Muscle of arm (tissue), 1 donor: ENCODE measurements at regions not wholly inside any gene's neighbourhood (a gene's known extent, or its start where the extent isn't known, plus 50 kb on each side); places are given as distances from the start of the nearest gene placed in this dataset.
"Not testable (repeated sequence)": the region's sequence is repeated elsewhere in the genome, so short reads cannot be mapped to it uniquely, and the experiment has no call there.

Source experiments
- DNase-seq: peaks from one replicate; pipeline ENCODE4 v3.0.0-alpha.2; 2013

DNA sequence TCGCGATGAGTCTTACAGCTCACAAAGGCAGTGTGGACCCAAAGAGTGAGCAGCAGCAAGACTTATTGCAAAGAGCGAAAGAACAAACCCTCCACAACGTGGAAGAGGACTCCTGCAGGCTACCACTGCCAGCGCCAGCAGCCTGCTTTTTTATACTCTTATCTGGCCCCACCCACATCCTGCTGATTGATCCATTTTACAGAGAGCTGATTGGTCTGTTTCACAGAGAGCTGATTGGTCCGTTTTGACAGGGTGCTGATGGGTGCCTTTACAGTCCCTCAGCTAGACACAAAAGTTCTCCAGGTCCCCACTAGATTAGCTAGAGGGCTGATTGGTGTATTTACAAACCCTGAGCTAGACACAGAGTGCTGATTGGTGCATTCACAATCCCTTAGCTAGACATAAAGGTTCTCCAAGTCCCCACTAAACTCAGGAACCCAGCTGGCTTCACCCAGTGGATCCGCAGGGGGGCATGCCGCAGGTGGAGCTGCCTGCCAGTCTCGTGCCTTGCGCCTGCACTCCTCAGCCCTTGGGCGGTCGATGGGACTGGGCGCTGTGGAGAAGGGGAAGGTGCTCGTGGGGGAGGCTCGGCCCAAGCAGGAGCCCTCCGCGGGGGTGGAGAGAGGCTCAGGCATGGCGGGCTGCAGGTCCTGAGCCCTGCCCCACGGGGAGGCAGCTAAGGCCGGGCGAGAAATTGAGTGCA is 75.7 kb downstream of the QDPR start:
- DNase-seq = not testable (repeated sequence)

DNA sequence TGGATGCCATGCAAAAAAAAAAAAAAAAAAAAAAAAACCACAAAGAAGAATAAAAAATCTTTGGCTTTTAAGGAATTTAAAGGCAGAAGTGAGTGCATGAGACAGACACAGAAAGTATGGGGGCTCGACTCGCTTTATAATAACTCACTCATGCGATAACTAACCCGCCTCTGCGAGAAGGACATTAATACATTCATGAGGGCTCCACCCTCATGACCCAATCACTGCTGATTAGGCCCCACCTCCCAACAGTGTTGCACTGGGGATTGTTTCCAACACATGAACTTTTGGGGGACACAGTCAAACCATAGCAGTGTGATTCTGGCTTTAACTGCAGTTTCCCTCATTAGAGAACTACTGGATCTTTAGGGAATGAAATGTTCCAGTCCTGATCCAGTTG is 78.1 kb downstream of the QDPR start:
- no peak for DNase-seq

DNA sequence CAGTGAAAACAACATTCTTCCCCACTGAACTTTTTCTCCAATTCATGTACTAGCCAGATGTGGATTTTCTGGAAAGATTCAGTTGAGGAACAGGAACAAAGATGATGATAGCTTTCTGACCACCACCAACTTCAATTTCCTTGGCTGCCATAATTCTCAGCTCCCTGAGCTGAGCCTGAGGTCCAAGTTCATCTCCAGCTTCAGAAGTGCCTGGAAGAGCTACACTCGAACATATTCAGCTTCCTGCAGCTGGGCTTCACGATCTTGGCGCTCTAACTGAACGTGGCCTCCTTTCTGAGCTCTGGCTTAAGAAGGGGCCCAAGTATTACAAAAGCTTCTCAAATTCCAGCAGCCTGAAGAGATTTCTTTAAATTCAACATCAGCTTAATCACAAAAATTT is 83.9 kb downstream of the QDPR start:
- DNase-seq = peak; percentile 71

DNA sequence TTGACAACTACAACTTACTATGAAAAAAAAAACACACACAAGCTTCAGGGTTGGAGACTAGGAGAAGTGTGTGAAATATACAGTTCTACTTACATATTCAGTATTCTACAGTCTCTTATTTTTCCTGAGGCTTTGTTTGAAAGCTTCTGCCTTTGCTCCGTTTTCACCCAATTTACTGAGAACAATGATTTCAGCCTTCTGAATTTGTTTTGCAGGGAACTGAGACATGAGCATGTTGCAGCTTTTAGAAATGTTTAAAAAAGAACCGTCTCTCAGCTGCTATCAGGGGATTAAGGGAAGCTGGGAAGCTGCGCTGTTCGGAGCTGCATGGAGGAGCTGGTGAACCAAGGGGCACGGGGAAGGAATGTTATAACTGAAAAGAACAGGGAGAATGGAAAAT is 85.7 kb downstream of the QDPR start:
- DNase-seq = no peak

DNA sequence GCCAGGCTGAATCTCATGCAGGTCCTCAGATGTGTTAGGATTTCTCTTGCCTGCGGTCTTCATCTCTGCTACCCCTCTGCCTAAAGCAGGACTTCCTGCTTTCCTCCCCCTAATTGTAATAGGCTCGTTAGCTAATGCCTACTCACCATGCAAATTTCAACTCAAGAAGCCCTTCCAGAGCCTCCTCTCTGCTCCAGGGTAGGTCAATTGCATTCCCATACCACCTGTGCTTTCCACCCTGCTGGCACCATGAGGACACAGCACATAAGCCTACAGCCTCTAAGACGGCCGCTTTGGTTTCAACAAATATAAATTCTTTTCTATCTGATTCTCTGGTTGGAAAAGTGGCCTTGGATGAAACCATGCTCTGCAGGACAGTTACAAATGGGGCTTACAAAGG is 93.9 kb downstream of the QDPR start:
- no peak for DNase-seq

DNA sequence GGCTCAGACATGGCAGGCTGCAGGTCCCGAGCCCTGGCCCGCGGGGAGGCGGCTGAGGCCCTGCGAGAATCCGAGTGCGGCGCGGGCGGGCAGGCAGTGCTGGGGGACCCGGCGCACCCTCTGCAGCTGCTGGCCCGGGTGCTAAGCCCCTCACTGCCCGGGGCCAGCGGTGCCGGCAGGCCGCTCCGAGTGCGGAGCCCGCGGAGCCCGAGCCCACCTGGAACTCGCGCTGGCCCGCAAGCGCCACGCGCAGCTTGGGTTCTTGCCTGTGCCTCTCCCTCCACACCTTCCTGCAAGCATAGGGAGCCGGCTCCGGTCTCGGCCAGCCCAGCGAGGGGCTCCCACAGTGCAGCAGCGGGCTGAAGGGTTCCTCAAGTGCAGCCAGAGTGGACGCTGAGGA is 97.5 kb downstream of the QDPR start:
- DNase-seq = no peak

DNA sequence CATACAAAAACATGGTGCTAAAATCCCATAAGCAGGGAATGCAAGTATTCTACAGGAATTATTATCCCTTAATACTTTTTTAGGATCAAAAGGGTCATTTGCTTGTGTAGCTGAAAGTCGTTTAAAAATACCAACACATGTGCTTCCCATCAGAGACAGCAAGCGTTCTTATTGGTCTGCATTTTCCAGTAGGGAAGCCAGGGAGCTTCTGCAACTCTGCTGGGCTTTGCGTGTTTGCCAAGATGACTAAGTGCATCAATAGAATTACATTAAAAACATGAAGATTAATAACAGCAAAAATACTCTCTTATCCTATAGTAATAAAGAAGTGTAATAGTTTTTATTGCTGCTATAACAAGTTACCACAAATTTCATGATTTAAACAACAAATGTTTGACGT is 111.2 kb downstream of the QDPR start:
- peak; percentile 53 for DNase-seq

DNA sequence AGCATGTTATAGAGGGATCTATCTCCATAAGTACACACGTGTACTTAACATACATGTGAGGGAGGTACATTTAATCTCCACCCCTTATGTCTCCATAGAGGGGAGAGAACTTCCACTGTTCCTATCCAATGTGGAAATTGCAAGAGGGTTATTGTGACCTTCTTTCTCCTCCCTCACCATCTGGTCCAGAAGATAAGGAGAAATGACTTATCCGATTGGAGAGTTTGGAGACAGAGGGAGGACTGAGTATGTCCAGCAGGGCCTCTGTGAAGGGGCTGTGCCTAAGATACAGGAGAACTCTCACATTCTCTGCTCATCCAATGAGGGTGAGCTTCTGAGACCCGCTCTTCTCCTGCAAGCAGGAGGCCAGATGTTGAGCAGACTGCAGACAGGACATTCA is 113.1 kb downstream of the QDPR start:
- DNase-seq = no peak

DNA sequence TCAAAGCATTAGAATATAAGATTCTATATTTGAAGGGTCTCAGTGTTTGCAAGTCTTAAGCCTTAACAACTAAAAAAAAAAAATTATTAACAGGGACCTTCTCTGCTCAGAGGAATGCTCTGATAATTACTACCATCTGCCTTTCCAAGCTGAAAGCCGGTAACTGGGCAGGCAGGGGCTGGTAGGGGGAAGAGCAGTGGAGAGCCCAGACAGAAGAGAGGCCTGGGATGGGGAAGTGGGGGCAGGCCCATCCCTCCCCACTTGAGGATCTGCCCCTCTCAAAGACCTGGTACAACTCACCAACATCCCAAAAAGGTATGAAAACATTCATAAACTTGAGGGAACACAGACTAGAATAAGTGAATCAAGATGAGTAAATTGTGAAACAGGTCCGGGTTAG is 113.9 kb downstream of the QDPR start:
- no peak for DNase-seq

DNA sequence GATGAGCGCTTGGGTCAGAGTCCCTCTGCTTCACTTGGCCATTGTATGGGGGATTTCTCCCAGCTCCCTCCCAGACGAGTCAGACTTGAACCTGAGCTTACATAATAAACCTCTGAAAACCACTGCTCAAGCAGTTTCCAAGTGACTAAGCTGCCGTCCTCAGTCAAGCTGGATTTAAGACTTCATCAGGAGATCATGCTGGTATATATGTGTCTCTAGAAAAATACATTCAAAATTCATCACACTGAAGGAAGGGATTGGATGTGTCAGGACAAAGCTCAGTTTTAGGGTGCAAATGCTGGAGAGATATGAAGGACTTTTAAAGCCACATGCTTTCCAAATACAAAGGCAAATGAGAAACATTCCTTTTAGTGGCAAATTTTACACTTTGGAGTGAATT is 114.3 kb downstream of the QDPR start:
- DNase-seq = no peak

DNA sequence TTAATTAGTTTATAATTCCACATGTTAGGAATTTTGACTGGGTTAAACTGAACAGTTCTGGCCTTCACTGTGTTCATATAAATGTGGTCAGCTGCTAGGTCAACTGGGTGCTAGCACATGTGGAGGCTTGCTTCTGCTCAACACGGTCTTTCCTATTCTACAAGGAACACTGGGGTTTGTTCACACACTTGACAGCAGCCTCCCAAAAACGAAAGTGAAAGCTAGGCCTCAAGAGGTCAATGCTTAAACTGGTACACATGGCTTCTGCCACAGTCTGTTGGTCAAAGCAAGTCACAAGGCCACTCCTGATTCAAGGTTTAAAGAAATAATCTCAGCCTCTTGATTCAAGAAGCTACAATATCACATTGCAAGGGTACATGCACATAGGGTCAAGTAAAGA is 126.5 kb downstream of the QDPR start:
- DNase-seq = no peak

DNA sequence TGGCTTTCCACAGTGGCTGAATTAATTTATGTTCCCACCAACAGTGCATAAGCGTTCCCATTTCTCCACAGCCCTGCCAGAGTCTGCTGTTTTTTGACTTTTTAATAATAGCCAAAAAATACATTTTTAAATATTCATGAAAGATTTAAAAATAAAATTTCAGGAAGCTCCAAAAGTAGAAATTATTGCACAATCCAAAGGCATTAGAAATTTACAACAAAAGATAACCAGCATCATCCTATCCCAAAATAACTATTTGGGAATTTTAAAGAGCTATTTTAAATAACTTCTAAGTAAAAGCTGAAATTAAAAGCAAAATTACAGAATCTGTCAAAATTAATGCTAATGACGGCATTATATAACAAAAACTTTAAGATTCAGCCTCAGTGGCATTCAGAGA is 131.5 kb downstream of the QDPR start:
- no peak for DNase-seq

DNA sequence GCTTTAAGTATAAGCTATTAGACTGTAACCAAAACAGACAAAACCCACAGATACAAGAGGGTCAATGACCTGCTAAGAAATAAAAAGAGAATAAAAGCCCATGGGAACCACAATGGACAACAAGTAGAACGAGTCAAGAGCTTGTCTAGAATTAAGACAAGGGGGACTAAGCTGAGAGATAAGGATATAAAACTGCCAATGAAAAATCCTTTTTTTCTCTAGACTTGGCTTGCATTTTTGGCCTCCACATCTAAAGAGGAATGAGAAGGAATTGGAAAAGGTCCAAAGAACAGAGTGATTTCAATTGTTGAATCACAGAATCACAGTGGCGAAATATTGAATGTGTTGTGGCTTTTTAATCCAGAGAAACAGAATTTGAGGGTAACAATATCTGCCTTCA is 135.7 kb downstream of the QDPR start:
- DNase-seq = peak; percentile 37

DNA sequence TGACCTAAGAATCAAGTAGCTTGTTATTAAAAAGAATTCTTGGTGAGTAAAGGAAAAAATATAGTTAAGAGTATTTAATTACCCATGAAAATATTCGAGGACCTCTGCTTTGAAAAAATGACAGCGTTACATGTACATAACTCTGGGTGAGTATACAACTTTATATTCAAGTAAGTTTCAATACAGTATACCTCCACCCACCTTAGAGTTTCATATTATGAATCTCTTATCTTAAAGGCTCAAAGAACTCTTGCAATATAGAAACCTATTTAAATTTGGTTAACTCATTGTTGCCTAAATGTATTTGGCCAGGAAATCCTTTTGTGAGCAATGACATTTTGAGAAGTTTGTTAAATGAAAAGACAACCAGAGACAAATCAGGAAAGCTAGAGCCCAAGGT is 138.2 kb downstream of the QDPR start:
- DNase-seq = no peak

DNA sequence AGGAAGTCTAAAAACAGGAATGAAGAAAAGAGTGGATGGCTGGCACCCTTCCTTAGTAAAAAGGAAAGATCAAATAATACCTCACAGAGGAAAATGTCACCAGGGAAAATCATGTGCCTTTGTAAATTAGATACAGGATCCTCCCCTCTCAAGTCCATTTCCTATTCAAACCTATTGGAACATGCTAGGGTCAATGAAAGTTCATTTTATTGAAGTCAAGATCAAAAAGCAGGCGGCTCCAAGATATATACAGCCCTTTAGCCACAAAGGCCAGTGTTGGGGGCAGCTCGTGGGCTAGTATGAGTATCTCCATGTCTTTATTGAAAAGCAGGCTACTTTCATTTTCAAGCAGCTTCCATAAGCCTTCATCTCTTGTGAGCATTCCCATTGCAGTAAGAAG is 141.1 kb downstream of the QDPR start:
- no peak for DNase-seq

DNA sequence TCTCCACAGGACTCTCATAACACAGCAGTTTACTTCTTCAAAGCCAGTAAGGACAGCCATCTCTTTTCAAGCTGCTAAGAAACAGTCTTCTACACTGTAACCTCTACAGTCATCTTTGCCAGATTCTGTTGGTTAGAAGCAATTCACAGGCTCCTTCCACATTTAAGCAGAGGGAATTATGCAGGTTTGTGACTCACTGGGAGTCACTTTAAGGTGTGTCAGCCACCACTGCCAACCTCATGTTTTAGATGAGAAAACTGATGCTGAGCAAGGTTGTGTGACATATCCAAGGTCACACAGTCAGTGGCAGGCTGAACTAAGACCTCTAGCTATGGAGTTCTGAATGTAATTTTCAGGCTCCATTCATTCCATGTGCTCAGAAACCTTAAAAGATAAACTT is 143.5 kb downstream of the QDPR start:
- no peak for DNase-seq

DNA sequence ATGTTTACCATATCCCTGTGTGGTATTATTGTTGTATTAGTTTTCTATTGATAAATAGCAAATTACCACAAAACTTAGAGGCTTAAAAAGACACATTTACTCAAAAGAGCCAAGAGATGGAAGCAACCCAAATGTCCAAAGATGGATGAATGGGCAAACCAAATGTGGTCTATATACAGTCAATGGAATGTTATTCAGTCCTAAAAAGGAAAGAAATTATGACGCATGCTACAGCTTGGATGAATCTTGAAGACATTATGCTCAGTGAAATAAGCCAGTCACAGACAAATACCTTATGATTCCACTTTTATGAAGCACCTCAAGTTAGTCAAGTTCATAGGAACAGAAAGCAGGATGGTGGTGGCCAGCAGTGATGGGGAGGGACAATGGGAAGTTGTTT is 144.7 kb downstream of the QDPR start:
- no peak for DNase-seq

DNA sequence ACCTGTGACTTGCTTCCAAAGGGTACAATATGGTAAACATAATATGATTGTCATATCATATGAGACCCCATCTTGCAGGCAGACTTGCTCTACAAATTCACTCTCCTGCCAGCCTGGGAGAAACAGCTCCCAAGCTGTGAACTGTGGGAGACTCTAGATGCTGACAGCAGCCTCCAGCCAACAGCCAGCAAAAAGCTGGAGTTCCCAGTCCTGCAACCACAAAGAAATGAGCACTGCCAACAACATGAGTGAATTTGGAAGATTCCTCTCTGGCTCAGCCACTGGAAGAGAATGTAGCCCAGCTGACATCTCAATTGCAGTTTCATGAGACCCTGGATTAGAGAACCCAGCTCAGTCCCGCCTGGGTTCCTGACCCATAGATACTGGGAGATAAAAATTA is 145.4 kb downstream of the QDPR start:
- no peak for DNase-seq

DNA sequence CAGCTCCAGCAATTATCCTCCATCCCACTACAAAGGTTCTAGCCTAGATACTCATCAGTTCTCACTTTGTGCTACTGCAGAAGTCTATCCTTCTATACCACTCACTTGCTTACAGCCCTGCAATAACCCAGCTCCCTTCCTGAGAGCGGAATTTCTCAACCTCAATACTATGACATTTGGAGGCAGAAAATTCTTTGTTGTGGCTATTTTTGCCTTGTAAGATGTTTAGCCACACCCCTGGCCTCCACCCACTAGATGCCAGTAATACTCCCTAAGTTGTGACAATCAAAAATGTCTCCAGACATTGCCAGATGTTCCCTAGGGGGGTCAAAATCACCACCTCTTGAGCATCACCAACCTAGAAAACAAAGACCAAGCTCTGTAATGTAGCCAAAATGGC is 149.5 kb downstream of the QDPR start:
- DNase-seq = no peak

DNA sequence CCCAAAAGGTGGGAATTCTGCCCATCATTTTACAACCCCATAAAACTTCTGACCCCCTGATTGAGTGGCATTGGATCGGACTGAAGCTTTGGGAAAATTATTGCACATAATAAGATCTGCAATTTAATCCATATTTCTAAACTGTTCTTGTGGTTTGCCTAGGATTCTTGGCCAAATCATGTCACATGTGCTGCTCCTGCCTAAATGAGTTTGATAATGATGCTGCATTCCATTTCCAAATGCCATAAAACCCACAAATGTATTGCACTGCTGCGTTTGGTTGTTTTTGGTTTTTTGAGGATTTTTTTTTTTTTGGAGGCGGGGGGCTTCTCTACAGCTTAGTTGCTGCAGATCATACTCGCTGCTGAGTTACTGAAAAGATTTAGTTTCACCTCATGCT is 153.6 kb downstream of the QDPR start:
- no peak for DNase-seq

DNA sequence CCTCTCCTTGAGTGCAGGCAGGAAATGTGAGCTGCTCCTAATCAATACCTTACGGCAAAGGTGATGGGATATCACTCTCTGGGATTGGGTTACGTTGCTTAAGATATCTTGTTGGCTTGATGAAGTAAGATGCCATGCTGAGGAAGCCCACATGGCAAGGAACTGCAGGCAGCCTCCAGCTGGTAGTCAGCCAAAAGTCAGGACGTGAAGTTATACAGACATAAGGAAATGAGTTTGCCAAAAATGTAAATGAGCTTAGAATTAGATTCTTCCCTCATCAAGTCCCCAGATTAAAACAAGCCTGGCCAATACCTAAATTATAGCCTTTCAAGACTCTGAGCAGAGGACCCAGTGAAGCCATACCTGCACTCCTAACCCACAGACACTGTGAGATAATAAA is 155.0 kb downstream of the QDPR start:
- DNase-seq = no peak

DNA sequence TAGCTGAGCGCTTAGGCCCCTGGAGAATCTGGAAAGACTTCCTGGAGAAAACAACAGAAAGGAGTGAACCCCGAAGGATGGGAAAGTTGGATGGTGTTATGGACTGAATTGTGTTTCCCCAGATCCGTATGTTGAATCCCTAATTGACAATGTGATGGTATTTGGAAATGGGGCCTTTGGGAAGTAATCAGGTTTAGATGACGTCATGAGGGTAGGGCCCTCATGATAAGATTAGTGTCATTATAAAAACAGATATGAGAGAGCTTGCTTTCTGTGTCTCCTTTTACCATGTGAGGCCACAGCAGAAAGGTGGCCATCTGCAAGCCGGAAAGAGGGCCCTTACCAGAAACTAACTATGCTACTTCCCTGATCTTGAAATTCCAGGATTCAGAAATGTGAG is 159.5 kb downstream of the QDPR start:
- no peak for DNase-seq

DNA sequence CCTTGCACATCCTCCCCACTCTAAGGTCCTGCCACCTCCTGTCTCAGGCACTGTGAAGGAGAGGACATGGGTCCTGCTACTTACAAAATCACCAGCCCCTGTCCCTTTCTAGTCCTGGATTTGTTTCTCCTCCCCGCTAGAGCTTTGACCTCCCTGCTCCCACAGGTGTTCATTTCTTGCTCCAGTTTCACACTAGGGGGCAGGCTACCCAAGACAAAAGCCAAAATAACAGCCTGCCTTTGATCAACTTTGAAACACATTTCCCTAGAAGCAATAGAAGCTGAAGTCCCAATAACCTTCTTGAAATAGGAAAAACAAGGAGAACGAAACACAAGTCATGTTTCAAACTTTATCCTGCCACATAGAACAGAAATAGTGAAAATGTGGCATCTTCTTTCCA is 164.4 kb downstream of the QDPR start:
- DNase-seq = peak; percentile 31

DNA sequence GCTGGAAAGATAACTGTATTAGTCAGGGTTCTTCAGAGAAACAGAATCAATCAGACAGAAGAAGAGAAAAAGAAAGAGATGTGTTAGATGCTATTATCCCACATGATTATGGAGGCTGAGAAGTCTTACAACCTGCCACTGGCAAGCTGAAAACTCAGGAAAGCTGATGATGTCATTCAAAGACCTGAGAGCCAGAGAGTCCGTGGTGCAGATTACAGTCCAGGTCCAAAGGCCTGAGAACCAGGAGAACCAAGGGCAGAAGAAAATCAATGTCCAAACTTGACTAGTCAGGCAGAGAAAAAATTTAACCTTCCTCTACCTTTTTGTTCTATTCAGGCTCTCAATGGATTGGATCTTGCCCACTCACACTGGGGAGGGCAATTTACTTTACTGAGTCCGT is 172.5 kb downstream of the QDPR start:
- DNase-seq = no peak

DNA sequence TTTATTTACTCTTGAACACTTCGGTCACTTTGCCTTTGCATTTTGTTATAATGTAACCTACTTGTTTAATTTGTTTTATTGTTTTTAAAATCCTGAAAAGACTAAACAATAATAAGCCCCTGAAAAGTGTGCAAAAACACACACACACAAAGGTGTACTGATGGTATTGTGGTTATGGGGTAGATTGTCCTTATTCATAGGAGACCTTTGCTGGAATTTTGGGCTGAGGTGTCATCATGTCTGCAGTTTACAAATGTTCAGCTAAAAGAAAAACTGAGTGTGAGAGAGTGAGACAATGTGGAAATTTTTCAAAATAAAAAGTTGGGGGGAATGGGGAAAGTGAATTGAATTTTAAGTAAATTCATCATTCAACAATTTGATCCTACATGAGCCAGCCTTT is 174.9 kb downstream of the QDPR start:
- no peak for DNase-seq
